Activated CD4-positive, alpha-beta T cell treated with anti-CD3 and anti-CD28 coated beads, Interleukin-2, amount 10 ng/mL, durations not matched to agents 7 days and 5 days (primary cell): ENCODE measurements at regions not wholly inside any gene's neighbourhood (a gene's known extent, or its start where the extent isn't known, plus 50 kb on each side); places are given as distances from the start of the nearest gene placed in this dataset.
"Not testable (repeated sequence)": the region's sequence is repeated elsewhere in the genome, so short reads cannot be mapped to it uniquely, and the experiment has no call there.

Source experiments
- CTCF ChIA-PET: fragments of 350-600 bp; sonication (Branson Sonifier 250); formaldehyde crosslinking; loops from one replicate; lab custom pipeline; 2021; ENCODE audit warnings: antibody characterized with exemption; lab: Charles Lee
- POLR2A ChIA-PET: fragments of 350-600 bp; sonication (Branson Sonifier 250); formaldehyde crosslinking; loops from one replicate; lab custom pipeline; 2021; ENCODE audit warnings: antibody characterized with exemption; lab: Charles Lee
- DNase-seq: peaks from one replicate; pipeline ENCODE4 v3.0.0-alpha.2; 2020
- H3K27ac Mint-ChIP-seq: one replicate; pipeline ENCODE4 v1.8.0; 2021; ENCODE audit warnings: mild to moderate bottlenecking, moderate library complexity, mixed read lengths
- H3K27me3 Mint-ChIP-seq: one replicate; pipeline ENCODE4 v1.8.0; 2021; ENCODE audit warnings: mixed read lengths
- H3K36me3 Mint-ChIP-seq: one replicate; pipeline ENCODE4 v1.8.0; 2021; ENCODE audit warnings: low read depth, mixed read lengths
- H3K4me1 Mint-ChIP-seq: one replicate; pipeline ENCODE4 v1.8.0; 2021; ENCODE audit warnings: mixed read lengths
- H3K4me3 Mint-ChIP-seq: one replicate; pipeline ENCODE4 v1.8.0; 2021; ENCODE audit warnings: mild to moderate bottlenecking, moderate library complexity, mixed read lengths
- H3K9me3 Mint-ChIP-seq: one replicate; pipeline ENCODE4 v1.8.0; 2021; ENCODE audit warnings: mixed read lengths

DNA sequence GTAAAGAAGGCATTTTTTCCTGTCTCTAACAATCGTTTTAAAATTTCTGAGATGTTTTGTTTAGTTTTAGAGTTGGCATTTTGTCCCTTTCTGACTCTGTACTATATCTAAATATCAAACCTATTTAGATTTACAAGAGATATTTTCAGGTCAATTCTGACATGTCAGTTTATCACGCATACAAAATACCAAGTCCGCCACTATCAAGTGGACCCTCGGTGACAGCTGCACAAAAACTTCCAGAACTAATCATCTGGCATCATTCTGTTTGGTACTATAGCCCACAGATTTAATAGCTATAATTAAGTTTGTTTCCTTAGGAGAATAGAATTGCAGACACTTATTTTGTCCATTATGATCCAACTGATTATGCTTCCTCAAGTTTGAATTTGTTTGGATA lies 1278.2 kb downstream of the CDH12 start:
- Mint-ChIP-seq H3K9me3 (peaks cover 8% of the 10 kb centered on the region), H3K4me3 (no peak overlapping the region), H3K27me3 (no peaks in the 10 kb centered on the region), H3K36me3 (no peaks in the 10 kb centered on the region), H3K27ac (no peak overlapping the region), H3K4me1 (no peaks in the 10 kb centered on the region)
- ChIA-PET CTCF (no interaction called here), POLR2A (no interaction called here)
- no peak for DNase-seq

DNA sequence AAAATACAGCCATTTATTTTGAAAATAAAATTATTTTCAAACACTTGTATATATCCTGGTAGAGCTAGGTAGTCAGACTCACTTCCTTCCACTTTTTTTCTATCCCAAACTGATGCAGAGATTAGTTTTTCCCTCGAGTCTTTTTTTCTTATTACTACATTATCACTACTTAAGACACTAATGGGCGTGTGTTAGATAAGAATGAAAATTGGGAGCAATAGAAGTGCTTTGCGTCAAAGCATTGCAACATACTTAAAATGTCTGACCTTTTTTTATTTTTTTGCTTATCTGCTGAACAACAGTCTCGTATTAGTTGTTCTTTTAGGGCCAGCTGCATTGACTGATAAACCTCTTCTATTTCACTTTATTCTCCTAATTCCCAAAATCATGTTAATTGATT lies 1278.7 kb downstream of the CDH12 start:
- H3K27me3 Mint-ChIP-seq = no peaks in the 10 kb centered on the region
- no peaks in the 10 kb centered on the region for H3K4me1 Mint-ChIP-seq
- no peak overlapping the region for H3K27ac Mint-ChIP-seq
- H3K4me3 Mint-ChIP-seq = no peak overlapping the region
- DNase-seq = no peak
- H3K36me3 Mint-ChIP-seq = no peaks in the 10 kb centered on the region
- peaks cover 6% of the 10 kb centered on the region for H3K9me3 Mint-ChIP-seq
- POLR2A ChIA-PET = no interaction called here
- CTCF ChIA-PET = no interaction called here

DNA sequence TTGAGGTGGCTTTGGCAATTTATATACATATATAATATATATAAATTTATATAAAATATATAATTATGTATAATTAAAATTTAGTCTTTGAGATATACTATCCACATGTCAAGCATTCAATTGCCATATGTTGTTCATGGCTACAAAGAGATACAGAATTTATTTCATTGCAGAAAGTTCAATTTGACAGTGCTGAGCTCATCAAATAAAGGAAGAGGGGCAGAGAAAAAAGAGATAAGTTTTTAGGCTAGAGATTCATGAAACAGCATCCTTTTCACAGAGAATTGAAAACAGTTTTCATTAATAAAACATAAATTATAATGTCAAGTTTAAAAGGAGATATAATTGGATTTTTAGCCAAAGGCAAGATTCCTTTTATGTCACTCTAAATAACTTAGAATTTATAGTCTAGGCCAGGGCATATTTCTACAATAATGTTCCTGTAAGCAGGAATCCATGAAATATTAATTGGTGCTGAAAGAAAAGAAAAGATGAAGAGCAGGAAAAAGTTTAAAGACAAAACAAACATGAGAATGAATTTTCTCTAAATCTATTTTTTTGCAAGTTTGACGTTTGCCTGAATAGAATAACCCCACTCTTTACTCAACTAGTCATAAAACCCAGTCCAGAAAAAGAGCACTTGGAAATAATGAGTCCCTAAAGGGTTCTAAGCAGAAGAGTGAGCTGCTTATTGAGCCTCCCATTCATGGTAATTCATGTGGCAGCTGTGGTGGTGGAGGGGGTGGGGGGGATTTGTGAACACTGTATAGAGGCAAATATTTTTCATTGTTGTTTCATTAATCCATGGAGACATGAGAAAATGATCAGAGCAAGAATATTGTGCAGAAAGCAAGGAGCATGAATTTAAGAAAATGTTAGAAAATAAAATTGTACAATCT lies 1279.5 kb downstream of the CDH12 start:
- no peaks in the 10 kb centered on the region for H3K36me3 Mint-ChIP-seq
- ChIA-PET CTCF (no interaction called here), POLR2A (no interaction called here)
- H3K27ac Mint-ChIP-seq = no peak overlapping the region
- no peaks in the 10 kb centered on the region for H3K27me3 Mint-ChIP-seq
- H3K4me1 Mint-ChIP-seq = no peaks in the 10 kb centered on the region
- peaks cover 5% of the 10 kb centered on the region for H3K9me3 Mint-ChIP-seq
- no peak overlapping the region for H3K4me3 Mint-ChIP-seq
- DNase-seq = no peak

DNA sequence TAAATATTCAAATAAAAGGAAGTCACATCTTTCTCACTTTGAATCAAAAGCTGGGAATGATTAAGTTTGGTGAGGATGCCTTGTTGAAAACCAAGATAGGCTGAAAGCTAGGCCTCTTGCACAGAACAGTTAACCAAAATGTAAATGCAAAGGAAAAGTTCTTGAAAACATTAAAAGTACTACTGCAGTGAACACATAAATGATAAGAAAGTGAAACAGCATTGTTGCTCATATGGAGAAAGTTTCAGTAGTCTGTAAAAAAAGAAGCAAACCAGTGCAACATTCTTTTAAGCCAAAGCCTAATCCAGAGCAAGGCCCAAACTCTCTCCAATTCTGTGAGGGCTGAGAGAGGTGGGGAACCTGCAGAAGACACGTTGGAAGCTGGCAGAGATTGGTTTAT lies 1281.9 kb downstream of the CDH12 start:
- POLR2A ChIA-PET, DNase-seq, H3K4me1 Mint-ChIP-seq, H3K36me3 Mint-ChIP-seq, H3K27ac Mint-ChIP-seq, H3K9me3 Mint-ChIP-seq, CTCF ChIA-PET, H3K27me3 Mint-ChIP-seq, H3K4me3 Mint-ChIP-seq: not testable (repeated sequence)

DNA sequence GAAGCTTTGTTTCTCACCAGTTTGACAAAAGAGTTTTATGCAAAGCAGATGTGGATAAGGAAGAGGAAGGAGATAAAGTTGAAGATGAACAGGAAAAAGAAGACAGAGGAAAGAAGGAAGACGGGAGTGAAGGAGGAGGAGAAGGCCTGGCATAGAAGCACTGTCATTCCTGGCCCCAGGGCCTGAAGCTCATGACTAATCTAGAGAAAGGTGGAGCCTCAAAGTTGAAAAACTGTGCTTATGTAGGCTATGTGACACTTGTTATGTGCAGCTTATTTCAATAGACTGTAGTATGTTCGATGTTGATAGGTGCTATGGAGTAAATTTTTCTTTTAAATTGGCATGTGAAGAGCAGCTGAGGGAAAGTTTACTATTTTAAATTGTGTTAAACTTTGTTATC lies 1294.0 kb downstream of the CDH12 start:
- DNase-seq, CTCF ChIA-PET, H3K4me1 Mint-ChIP-seq, H3K27ac Mint-ChIP-seq, H3K4me3 Mint-ChIP-seq, H3K9me3 Mint-ChIP-seq, H3K36me3 Mint-ChIP-seq, H3K27me3 Mint-ChIP-seq, POLR2A ChIA-PET: not testable (repeated sequence)

DNA sequence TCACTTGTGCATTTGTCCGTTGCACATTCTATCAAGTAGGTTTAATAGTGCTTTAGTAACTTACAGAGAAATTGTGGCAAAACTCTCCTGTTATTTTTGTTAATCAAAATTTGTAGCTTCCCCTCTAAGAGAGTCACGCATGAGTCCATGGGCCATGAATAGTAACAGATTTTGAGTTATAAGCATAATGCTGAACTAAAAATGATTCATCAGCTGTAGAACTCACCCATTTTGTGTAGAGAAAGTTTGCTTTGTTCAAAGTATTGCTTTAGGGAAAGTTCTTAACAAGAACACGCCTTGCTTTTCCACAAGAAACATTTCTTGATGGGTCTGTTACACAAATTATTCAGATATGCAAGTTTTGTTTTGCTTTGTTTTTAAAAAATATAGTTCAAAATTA lies 1300.9 kb downstream of the CDH12 start:
- H3K27me3 Mint-ChIP-seq, H3K36me3 Mint-ChIP-seq, H3K4me1 Mint-ChIP-seq, H3K4me3 Mint-ChIP-seq, H3K9me3 Mint-ChIP-seq, POLR2A ChIA-PET, DNase-seq, H3K27ac Mint-ChIP-seq, CTCF ChIA-PET: not testable (repeated sequence)

DNA sequence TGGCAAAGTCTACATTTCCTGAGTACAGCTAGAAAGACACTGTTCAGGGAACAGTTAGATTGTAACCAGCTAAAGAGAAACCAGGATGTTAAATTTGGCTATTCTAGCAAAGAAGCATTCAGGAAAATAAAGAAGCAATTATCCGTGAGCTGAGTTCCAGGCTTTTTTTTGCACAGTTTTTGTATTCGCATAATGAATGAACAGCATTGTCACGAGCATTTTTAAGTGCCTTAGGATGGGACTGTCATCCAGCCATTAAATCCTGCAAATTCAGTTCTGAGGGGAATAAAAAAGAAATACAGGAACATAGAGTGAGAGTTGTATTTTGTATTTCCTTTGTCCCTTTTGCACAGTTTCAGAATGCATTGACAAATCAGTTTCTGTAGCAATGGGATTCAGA lies 1302.2 kb downstream of the CDH12 start:
- H3K4me3 Mint-ChIP-seq, H3K27me3 Mint-ChIP-seq, POLR2A ChIA-PET, CTCF ChIA-PET, H3K27ac Mint-ChIP-seq, H3K9me3 Mint-ChIP-seq, H3K36me3 Mint-ChIP-seq, DNase-seq, H3K4me1 Mint-ChIP-seq: not testable (repeated sequence)

DNA sequence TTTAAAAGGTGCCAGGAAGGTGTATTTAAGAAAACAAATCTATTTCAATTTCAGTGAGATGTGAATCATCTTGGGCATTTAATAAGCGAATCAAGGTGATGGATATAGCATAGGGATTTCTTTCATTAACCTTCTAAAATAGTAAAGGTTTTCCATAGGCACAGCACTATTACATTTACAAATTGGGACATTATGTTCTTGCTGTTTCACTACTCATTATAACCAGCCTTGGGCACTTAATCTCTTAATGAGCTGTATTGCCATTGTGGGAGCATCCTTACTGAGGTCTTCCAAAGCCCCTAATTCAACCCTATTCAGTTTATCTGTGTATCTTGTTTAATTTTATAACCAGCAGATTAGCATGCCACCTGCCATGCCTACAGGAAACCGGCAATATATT lies 1305.5 kb downstream of the CDH12 start:
- H3K36me3 Mint-ChIP-seq, POLR2A ChIA-PET, H3K27me3 Mint-ChIP-seq, H3K9me3 Mint-ChIP-seq, H3K4me3 Mint-ChIP-seq, H3K4me1 Mint-ChIP-seq, DNase-seq, CTCF ChIA-PET, H3K27ac Mint-ChIP-seq: not testable (repeated sequence)

DNA sequence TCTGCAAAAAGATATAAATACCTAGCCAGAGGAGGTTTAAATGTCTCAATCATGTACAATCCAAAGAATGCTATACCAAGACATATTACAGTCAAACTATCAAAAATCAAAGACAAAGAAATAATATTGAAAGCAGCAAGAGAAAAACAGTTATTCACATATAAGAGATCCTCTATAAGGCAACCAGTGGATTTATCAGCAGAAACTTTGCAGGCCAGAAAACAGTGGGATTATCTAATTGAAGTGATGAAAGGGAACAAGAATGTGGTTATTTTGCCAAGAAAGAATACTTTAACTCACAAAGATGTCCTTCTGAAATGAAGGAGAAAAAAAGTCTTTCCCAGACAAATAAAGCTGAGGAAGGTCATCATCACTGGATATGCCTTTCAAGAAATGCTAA lies 1318.0 kb downstream of the CDH12 start:
- POLR2A ChIA-PET = not testable (repeated sequence)

DNA sequence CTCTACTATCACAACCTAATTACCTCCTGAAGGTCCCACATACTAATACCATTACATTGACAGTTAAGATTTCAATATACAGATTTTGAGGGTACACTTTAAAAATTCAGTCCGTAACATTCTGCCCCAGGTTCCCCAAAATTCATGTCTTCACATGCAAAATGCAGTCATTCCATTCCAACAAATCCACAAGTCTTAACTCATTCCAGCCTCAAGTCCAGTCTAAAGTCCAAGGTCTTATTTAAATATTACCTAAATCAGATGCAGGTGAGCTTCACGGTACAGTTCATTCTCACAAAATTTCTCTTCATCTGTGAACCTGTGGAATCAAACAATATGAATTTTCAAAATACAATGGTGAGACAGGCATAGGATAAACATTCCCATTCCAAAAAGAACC lies 1332.0 kb downstream of the CDH12 start:
- H3K27ac Mint-ChIP-seq, DNase-seq, POLR2A ChIA-PET, H3K4me1 Mint-ChIP-seq, H3K27me3 Mint-ChIP-seq, H3K9me3 Mint-ChIP-seq, H3K36me3 Mint-ChIP-seq, CTCF ChIA-PET, H3K4me3 Mint-ChIP-seq: not testable (repeated sequence)

More for the DNA sequence above, 1318.0 kb downstream of the CDH12 start:
- H3K9me3 Mint-ChIP-seq, H3K27me3 Mint-ChIP-seq, CTCF ChIA-PET, H3K27ac Mint-ChIP-seq, DNase-seq, H3K4me3 Mint-ChIP-seq, H3K36me3 Mint-ChIP-seq, H3K4me1 Mint-ChIP-seq: not testable (repeated sequence)

DNA sequence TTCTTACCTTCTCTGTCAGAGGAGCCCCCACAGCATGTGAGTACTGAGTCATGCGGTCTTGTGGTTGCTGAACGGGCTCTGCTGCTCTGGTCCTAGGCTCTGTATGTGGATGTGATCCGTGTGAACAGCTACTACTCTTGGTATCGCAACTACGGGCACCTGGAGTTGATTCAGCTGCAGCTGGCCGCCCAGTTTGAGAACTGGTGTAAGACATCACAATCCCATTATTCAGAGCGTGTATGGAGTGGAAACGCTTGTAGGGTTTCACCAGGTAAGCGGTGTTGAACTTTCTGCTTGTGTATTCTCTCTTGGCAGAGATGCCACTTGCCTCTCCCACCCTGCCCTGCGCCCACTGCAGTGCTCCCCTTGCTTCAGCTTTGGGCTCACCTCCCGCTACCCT lies 1356.2 kb downstream of the CDH12 start:
- CTCF ChIA-PET, DNase-seq, POLR2A ChIA-PET, H3K4me1 Mint-ChIP-seq, H3K9me3 Mint-ChIP-seq, H3K27ac Mint-ChIP-seq, H3K4me3 Mint-ChIP-seq, H3K27me3 Mint-ChIP-seq: not testable (repeated sequence)
- peaks cover 10% of the 10 kb centered on the region for H3K36me3 Mint-ChIP-seq

DNA sequence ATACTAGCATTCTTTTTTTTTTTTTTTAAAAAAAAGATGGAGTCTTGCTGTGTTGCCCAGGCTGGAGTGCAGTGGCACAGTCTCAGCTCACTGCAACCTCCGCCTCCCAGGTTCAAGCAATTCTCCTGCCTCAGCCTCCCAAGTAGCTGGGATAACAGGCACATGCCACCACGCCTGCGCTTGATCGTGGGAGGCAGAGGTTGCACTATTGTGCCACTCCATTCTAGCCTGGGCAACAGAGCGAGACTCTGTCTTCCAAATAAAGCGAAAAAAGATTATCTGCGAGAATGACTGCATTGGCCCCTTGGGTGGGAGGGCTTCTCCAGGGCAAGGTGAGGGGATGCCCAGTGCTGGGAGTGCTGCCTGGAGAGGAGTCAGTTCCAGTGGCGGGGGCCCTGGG lies 1357.1 kb downstream of the CDH12 start:
- H3K4me3 Mint-ChIP-seq, H3K36me3 Mint-ChIP-seq, CTCF ChIA-PET, H3K9me3 Mint-ChIP-seq, DNase-seq, POLR2A ChIA-PET, H3K27ac Mint-ChIP-seq, H3K4me1 Mint-ChIP-seq, H3K27me3 Mint-ChIP-seq: not testable (repeated sequence)

DNA sequence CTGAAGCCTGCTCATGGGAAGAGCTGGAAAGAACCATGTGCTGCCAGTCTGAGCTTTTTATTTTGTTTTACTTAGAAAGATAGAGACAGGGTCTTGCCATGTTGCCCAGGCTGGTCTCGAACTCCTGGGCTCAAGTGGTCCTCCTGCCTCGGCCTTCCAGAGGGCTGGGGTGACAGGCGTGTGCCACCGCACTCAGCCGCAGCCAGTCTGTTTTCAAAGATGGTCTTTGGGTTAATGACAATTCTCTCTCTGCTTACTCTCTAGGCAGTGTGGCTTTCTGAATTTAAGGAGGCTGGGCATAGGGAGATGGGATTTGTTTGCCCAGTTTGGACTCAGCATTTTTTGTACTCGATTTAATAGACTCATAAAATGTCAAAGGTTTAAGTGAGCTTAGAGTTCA lies 1357.9 kb downstream of the CDH12 start:
- H3K27ac Mint-ChIP-seq = peak overlapping the region; percentile 57
- H3K4me1 Mint-ChIP-seq, CTCF ChIA-PET: not testable (repeated sequence)

DNA sequence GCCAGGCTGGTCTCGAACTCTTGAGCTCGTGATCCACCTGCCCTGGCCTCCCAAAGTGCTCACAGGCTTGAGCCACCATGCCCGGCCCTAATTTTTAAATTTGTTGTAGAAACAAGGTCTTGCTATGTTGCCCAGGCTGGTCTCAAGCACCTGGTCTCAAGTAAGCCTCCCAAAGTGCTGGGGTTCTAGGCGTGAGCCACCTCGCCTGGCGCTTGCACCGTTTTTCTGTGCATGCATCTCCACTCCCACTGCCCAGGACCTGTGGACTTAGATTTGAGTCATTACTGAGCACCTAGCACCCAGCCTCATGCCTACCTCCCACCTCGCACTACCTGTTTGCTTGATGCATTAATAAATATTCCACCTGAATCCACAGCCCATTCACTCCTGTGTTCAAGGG lies 1359.1 kb downstream of the CDH12 start:
- H3K27ac Mint-ChIP-seq, H3K4me1 Mint-ChIP-seq, CTCF ChIA-PET, H3K27me3 Mint-ChIP-seq, DNase-seq, H3K9me3 Mint-ChIP-seq, H3K36me3 Mint-ChIP-seq, H3K4me3 Mint-ChIP-seq, POLR2A ChIA-PET: not testable (repeated sequence)

More for the DNA sequence above, 1357.9 kb downstream of the CDH12 start:
- H3K27me3 Mint-ChIP-seq, H3K9me3 Mint-ChIP-seq, H3K4me3 Mint-ChIP-seq, DNase-seq, H3K36me3 Mint-ChIP-seq, POLR2A ChIA-PET: not testable (repeated sequence)
